HCT116 (cell line): ENCODE measurements at regions not wholly inside any gene's neighbourhood (a gene's known extent, or its start where the extent isn't known, plus 50 kb on each side); places are given as distances from the start of the nearest gene placed in this dataset.

Source experiments
- ATAC-seq: fragments of 200-7000 bp; cut with Tn5 transposase; 2 replicates; pipeline ENCODE4 v1.9.1; 2020; ENCODE audit warnings: mild to moderate bottlenecking, moderate library complexity
- BruUV-seq: library from RNA; stranded (reverse); fragments of 400-500 nt; replicated peaks from 2 replicates; lab custom pipeline; 2021; lab: Mats Ljungman, UMichigan
- CTCF ChIA-PET: fragments of 300-600 bp; sonication (Branson Sonifier 250); formaldehyde crosslinking; loops from one replicate; lab custom pipeline; 2021; ENCODE audit warnings: antibody characterized with exemption; lab: Charles Lee
- POLR2A ChIA-PET: fragments of 300-600, 350-600 bp; sonication (Branson Sonifier 250); formaldehyde crosslinking; loops from one replicate; lab custom pipeline; 2021; ENCODE audit warnings: antibody characterized with exemption; lab: Charles Lee
- RAD21 ChIA-PET, 2 experiments: fragments of 300-600 bp; sonication (Branson Sonifier 250); formaldehyde crosslinking; loops; one replicate each; lab custom pipeline; 2023; ENCODE audit warnings: low total read pairs in 2 of 2; ENCODE audit not compliant: uncharacterized antibody in 2 of 2, unreplicated experiment in 2 of 2, low non-redundant PET in 1 of 2; lab: Charles Lee
- DNase-seq: peaks from one replicate; pipeline ENCODE4 v3.0.0-alpha.2; 2010; ENCODE audit warnings: low read depth, low spot score
- H2AFZ ChIP-seq: fragments of 200-600 bp; shearing (Covaris generic), sonication (generic); 2 replicates; pipeline ENCODE4 v1.6.1; 2017; ENCODE audit warnings: low read depth, mixed run types, mixed read lengths, antibody characterized with exemption, low read length; ENCODE audit not compliant: poor library complexity, severe bottlenecking
- H3K27ac ChIP-seq: 2 replicates; pipeline ENCODE4 v1.5.1; 2012; ENCODE audit warnings: low read depth, low read length
- H3K27me3 ChIP-seq: fragments of 200-600 bp; sonication (generic); 2 replicates; pipeline ENCODE4 v1.6.1; 2016; ENCODE audit warnings: mixed run types, low read length, mixed read lengths; ENCODE audit not compliant: insufficient read depth
- H3K36me3 ChIP-seq, 2 experiments: fragments of 200-500 bp in 1 of 2; fragments of 200-600 bp in 1 of 2; sonication (Bioruptor generic) in 1 of 2; sonication (generic) in 1 of 2; 2 replicates each; pipeline versions ENCODE4 v1.5.1 to v1.6.1; 2014 to 2016; ENCODE audit warnings: low read length in 2 of 2, inconsistent platforms in 1 of 2, mixed read lengths in 1 of 2, mixed run types in 1 of 2; ENCODE audit not compliant: insufficient read depth in 2 of 2, control insufficient read depth in 1 of 2
- H3K4me1 ChIP-seq, 2 experiments: fragments of 200-600 bp in 1 of 2; sonication (generic) in 1 of 2; 2 replicates each; pipeline versions ENCODE4 v1.5.1 to v1.6.1; 2012 to 2017; ENCODE audit warnings: low read length in 2 of 2, inconsistent platforms in 1 of 2, mild to moderate bottlenecking in 1 of 2, mixed read lengths in 1 of 2, mixed run types in 1 of 2, moderate library complexity in 1 of 2; ENCODE audit not compliant: insufficient read depth in 2 of 2, control insufficient read depth in 1 of 2
- H3K4me2 ChIP-seq: fragments of 200-600 bp; sonication (generic); 2 replicates; pipeline ENCODE4 v1.6.1; 2017; ENCODE audit warnings: mixed run types, low read length, mixed read lengths
- H3K4me3 ChIP-seq, 2 experiments: fragments of 200-600 bp in 1 of 2; sonication (generic) in 1 of 2; replicated peaks in 1 of 2; 2 replicates each; pipeline ENCODE4 v1.5.1; 2011 to 2016; ENCODE audit warnings: low read length in 2 of 2, control low read depth in 1 of 2, low read depth in 1 of 2, mild to moderate bottlenecking in 1 of 2, mixed read lengths in 1 of 2, mixed run types in 1 of 2
- H3K79me2 ChIP-seq: fragments of 200-600 bp; sonication (generic); 2 replicates; pipeline ENCODE4 v1.6.1; 2017; ENCODE audit warnings: mild to moderate bottlenecking, mixed run types, low read length, moderate library complexity, mixed read lengths; ENCODE audit not compliant: insufficient read depth
- H3K9ac ChIP-seq: fragments of 200-600 bp; sonication (generic); 2 replicates; pipeline ENCODE4 v1.6.1; 2016; ENCODE audit warnings: low read length, mixed read lengths
- H3K9me2 ChIP-seq: fragments of 200-600 bp; sonication (generic), shearing (Covaris generic); 2 replicates; pipeline ENCODE4 v1.6.1; 2017; ENCODE audit warnings: mixed run types, mild to moderate bottlenecking, moderate library complexity; ENCODE audit not compliant: insufficient read depth
- H3K9me3 ChIP-seq, 2 experiments: fragments of 200-500 bp in 1 of 2; fragments of 200-600 bp in 1 of 2; sonication (Bioruptor generic) in 1 of 2; sonication (generic) in 1 of 2; 2 replicates each; pipeline ENCODE4 v1.6.1; 2014 to 2017; ENCODE audit warnings: low read length in 2 of 2, mixed read lengths in 2 of 2, inconsistent platforms in 1 of 2, low read depth in 1 of 2, mild to moderate bottlenecking in 1 of 2, mixed run types in 1 of 2, moderate library complexity in 1 of 2; ENCODE audit not compliant: control insufficient read depth in 1 of 2, insufficient read depth in 1 of 2
- H4K20me1 ChIP-seq: fragments of 200-600 bp; sonication (generic), shearing (Covaris generic); 2 replicates; pipeline ENCODE4 v1.6.1; 2017; ENCODE audit warnings: mixed run types, mild to moderate bottlenecking, moderate library complexity; ENCODE audit not compliant: insufficient read depth
- CBX3 ChIP-seq: IDR thresholded peaks from 2 replicates; pipeline ENCODE4 v1.6.1; 2012; ENCODE audit warnings: low read depth
- ELF1 ChIP-seq: IDR thresholded peaks from 2 replicates; pipeline ENCODE4 v1.6.1; 2012; ENCODE audit warnings: low read depth, borderline replicate concordance
- EZH2 ChIP-seq: fragments of 200-600 bp; sonication (generic); IDR thresholded peaks from 2 replicates; pipeline ENCODE4 v1.6.1; 2017; ENCODE audit warnings: antibody characterized with exemption, mixed run types
- EZH2phosphoT487 ChIP-seq: fragments of 200-600 bp; IDR thresholded peaks from 2 replicates; pipeline ENCODE4 v1.6.1; 2018; ENCODE audit warnings: antibody characterized with exemption, borderline replicate concordance
- FOSL1 ChIP-seq: IDR thresholded peaks from 2 replicates; pipeline ENCODE4 v1.6.1; 2012; ENCODE audit warnings: low read depth
- JUND ChIP-seq: IDR thresholded peaks from 2 replicates; pipeline ENCODE4 v1.6.1; 2012
- MAX ChIP-seq: IDR thresholded peaks from 2 replicates; pipeline ENCODE4 v1.6.1; 2012
- POLR2A ChIP-seq: IDR thresholded peaks from 2 replicates; pipeline ENCODE4 v1.7.0; 2011; ENCODE audit warnings: borderline replicate concordance; ENCODE audit not compliant: insufficient read depth, insufficient read length; ENCODE audit errors: extremely low read depth
- REST ChIP-seq: IDR thresholded peaks from 2 replicates; pipeline ENCODE4 v1.6.1; 2012; ENCODE audit warnings: low read depth
- SIN3A ChIP-seq: IDR thresholded peaks from 2 replicates; pipeline ENCODE4 v1.6.1; 2012; ENCODE audit warnings: low read depth
- SP1 ChIP-seq: IDR thresholded peaks from 2 replicates; pipeline ENCODE4 v1.6.1; 2012; ENCODE audit warnings: low read depth
- SRF ChIP-seq: IDR thresholded peaks from 2 replicates; pipeline ENCODE4 v1.6.1; 2012; ENCODE audit warnings: low read depth
- TCF7L2 ChIP-seq: IDR thresholded peaks from 2 replicates; pipeline ENCODE4 v1.7.0; 2011; ENCODE audit warnings: borderline replicate concordance, inconsistent platforms; ENCODE audit not compliant: insufficient read depth, insufficient read length; ENCODE audit errors: extremely low read depth
- YY1 ChIP-seq: IDR thresholded peaks from 2 replicates; pipeline ENCODE4 v1.6.1; 2011; ENCODE audit warnings: low read length, low read depth, moderate library complexity, mild to moderate bottlenecking; ENCODE audit not compliant: insufficient replicate concordance; ENCODE audit errors: extremely low read depth
- intact Hi-C: fragments of 100-400 bp; cut with micrococcal nuclease; formaldehyde crosslinking; loops from 2 replicates; pipeline ENCODE4 v1.10.0; 2022
- TF ChIP-seq, protein P1 (sequence below): IDR thresholded peaks from 2 replicates; pipeline ENCODE4 v1.6.1; 2011; ENCODE audit warnings: mild to moderate bottlenecking, low read length, moderate library complexity; ENCODE audit not compliant: insufficient replicate concordance; ENCODE audit errors: extremely low read depth

DNA sequence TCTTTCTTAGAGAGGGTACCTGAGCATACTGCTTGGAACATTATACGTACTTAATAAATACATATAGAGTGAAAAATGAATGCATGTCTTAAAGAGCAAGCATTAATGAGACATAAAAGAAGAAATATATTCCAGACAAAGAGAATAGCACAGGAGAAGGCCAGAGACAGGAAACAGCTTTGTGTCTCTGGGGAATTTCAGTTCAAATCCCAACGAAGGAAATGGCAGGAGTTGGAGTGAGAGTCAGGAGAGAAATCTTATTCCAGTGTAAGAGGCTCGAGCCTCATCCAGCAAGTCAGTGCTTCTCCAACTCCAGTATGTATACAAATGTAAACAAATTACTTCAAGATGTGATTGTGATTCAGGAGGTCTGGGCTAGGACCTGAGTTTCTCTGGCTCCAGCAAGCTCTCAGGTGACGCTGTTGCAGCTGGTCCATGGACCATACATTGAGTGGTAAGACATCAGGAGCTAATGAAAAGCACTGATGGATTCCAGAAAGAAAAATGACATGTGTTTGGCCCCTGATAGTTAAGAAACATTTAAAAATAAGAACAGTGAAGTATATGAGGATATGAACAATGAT lies 108.2 kb downstream of the RAP2A start (continued):
- TF ChIP-seq, protein P1, sequence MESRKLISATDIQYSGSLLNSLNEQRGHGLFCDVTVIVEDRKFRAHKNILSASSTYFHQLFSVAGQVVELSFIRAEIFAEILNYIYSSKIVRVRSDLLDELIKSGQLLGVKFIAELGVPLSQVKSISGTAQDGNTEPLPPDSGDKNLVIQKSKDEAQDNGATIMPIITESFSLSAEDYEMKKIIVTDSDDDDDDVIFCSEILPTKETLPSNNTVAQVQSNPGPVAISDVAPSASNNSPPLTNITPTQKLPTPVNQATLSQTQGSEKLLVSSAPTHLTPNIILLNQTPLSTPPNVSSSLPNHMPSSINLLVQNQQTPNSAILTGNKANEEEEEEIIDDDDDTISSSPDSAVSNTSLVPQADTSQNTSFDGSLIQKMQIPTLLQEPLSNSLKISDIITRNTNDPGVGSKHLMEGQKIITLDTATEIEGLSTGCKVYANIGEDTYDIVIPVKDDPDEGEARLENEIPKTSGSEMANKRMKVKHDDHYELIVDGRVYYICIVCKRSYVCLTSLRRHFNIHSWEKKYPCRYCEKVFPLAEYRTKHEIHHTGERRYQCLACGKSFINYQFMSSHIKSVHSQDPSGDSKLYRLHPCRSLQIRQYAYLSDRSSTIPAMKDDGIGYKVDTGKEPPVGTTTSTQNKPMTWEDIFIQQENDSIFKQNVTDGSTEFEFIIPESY: no peak
- no peak for TF ChIP-seq SIN3A
- TF ChIP-seq FOSL1: no peak
- TF ChIP-seq TCF7L2: no peak
- TF ChIP-seq JUND: no peak
- TF ChIP-seq SP1: no peak
- no peak for TF ChIP-seq EZH2
- no peak for TF ChIP-seq POLR2A

DNA sequence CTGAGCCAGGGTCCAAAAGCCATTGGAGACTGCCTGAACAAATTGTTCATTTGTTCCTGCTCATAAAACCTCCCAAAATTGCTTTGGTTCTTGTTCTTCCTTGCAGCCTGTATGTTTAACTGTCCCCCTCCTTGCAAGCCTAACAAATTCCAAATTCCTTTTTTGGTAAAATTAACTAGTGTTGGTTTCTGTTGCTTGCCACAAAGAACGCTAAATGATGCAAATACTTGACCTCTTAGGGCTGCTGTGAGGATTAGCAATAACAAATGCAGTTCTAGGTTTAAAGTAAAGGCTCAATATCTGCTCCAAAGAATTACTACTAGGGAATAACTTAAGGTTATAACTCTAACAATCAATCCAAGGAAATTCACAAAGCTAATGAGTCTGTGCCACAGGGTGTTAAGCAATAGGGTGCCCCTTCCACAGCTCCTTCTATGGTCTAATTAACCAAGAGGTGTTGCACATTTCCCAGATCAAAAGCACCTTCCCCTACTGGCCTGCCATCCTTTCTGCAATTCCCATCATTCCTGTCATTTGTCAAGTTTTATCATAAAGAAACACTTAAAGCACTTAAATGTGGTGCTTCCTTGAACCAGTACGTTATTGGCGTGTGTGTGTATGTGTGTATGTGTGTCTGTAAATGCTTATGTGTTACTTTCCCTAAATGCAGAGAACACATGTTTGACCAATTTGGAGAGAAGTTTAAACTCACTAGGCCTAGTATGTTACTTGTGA lies 110.2 kb downstream of the RAP2A start:
- intact Hi-C loops: no loop called here

More for the DNA sequence above, 110.2 kb downstream of the RAP2A start:
- Histone ChIP-seq H3K4me2 (no peak overlapping the region), H3K79me2 (no peaks in the 10 kb centered on the region), H3K27me3 (no peaks in the 10 kb centered on the region), H2AFZ (no peak overlapping the region), H3K9ac (no peak overlapping the region), H3K4me3 (no peak overlapping the region), H3K9me2 (no peaks in the 10 kb centered on the region), H3K9me3 (no peaks in the 10 kb centered on the region), H3K4me1 (no peaks in the 10 kb centered on the region), H4K20me1 (no peaks in the 10 kb centered on the region), H3K27ac (no peak overlapping the region), H3K36me3 (no peaks in the 10 kb centered on the region)
- POLR2A ChIA-PET: no interaction called here
- DNase-seq (no peak), ATAC-seq (no peak)
- TF ChIP-seq YY1 (no peak), TCF7L2 (no peak), MAX (no peak), POLR2A (no peak), EZH2phosphoT487 (no peak), ELF1 (no peak), SP1 (no peak), SRF (no peak), CBX3 (no peak), REST (no peak), JUND (no peak)
- TF ChIP-seq, protein P1: no peak
- CTCF ChIA-PET: no interaction called here
- BruUV-seq: no TSS peak
- RAD21 ChIA-PET: no interaction called here
